Liver (tissue), 3 donors: ENCODE measurements at regions not wholly inside any gene's neighbourhood (a gene's known extent, or its start where the extent isn't known, plus 50 kb on each side); places are given as distances from the start of the nearest gene placed in this dataset.

Experiments
- EGR1 ChIP-seq, 2 donors: IDR thresholded peaks; 2 replicates each; pipeline ENCODE4 v1.6.1; 2016 to 2018; ENCODE audit warnings: antibody characterized with exemption in 2 of 2, low read depth in 2 of 2
- JUND ChIP-seq, 2 donors: IDR thresholded peaks; 2 replicates each; pipeline ENCODE4 v1.6.1; 2016; ENCODE audit warnings: antibody characterized with exemption in 2 of 2
- MAX ChIP-seq: IDR thresholded peaks from 2 replicates; pipeline ENCODE4 v1.6.1; 2016; ENCODE audit warnings: antibody characterized with exemption
- RAD21 ChIP-seq, 2 donors: IDR thresholded peaks; 2 replicates each; pipeline ENCODE4 v1.6.1; 2016; ENCODE audit warnings: antibody characterized with exemption in 2 of 2, mild to moderate bottlenecking in 2 of 2
- SP1 ChIP-seq: IDR thresholded peaks from 2 replicates; pipeline ENCODE4 v1.6.1; 2018; ENCODE audit warnings: antibody characterized with exemption, mild to moderate bottlenecking
- TF ChIP-seq, protein P1 (sequence below): fragments of 150-350 bp; IDR thresholded peaks from 2 replicates; pipeline ENCODE4 v1.5.1; 2017; ENCODE audit warnings: improper control_type of control experiment, low read depth, low read length; ENCODE audit not compliant: missing input control
- TF ChIP-seq, protein P2 (sequence below): IDR thresholded peaks from 2 replicates; pipeline ENCODE4 v1.6.1; 2016; ENCODE audit warnings: antibody characterized with exemption, mild to moderate bottlenecking
- donor health status: healthy.
- donor health status: healthy.

- TF ChIP-seq, protein P1, sequence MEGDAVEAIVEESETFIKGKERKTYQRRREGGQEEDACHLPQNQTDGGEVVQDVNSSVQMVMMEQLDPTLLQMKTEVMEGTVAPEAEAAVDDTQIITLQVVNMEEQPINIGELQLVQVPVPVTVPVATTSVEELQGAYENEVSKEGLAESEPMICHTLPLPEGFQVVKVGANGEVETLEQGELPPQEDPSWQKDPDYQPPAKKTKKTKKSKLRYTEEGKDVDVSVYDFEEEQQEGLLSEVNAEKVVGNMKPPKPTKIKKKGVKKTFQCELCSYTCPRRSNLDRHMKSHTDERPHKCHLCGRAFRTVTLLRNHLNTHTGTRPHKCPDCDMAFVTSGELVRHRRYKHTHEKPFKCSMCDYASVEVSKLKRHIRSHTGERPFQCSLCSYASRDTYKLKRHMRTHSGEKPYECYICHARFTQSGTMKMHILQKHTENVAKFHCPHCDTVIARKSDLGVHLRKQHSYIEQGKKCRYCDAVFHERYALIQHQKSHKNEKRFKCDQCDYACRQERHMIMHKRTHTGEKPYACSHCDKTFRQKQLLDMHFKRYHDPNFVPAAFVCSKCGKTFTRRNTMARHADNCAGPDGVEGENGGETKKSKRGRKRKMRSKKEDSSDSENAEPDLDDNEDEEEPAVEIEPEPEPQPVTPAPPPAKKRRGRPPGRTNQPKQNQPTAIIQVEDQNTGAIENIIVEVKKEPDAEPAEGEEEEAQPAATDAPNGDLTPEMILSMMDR, result no peak
- TF ChIP-seq, protein P2, sequence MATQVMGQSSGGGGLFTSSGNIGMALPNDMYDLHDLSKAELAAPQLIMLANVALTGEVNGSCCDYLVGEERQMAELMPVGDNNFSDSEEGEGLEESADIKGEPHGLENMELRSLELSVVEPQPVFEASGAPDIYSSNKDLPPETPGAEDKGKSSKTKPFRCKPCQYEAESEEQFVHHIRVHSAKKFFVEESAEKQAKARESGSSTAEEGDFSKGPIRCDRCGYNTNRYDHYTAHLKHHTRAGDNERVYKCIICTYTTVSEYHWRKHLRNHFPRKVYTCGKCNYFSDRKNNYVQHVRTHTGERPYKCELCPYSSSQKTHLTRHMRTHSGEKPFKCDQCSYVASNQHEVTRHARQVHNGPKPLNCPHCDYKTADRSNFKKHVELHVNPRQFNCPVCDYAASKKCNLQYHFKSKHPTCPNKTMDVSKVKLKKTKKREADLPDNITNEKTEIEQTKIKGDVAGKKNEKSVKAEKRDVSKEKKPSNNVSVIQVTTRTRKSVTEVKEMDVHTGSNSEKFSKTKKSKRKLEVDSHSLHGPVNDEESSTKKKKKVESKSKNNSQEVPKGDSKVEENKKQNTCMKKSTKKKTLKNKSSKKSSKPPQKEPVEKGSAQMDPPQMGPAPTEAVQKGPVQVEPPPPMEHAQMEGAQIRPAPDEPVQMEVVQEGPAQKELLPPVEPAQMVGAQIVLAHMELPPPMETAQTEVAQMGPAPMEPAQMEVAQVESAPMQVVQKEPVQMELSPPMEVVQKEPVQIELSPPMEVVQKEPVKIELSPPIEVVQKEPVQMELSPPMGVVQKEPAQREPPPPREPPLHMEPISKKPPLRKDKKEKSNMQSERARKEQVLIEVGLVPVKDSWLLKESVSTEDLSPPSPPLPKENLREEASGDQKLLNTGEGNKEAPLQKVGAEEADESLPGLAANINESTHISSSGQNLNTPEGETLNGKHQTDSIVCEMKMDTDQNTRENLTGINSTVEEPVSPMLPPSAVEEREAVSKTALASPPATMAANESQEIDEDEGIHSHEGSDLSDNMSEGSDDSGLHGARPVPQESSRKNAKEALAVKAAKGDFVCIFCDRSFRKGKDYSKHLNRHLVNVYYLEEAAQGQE, result no peak
- TF ChIP-seq SP1, result no peak
- no peak for TF ChIP-seq JUND (IDR thresholded peaks at IDR 0.05)
- TF ChIP-seq MAX, result no peak
- no peak for TF ChIP-seq EGR1 (IDR thresholded peaks at IDR 0.05; ENCODE audit: low read depth in 2 of 2)
- TF ChIP-seq RAD21 (IDR thresholded peaks at IDR 0.05), result no peak
These were observed 215.1 kb upstream of the DAPK1 start for GRCh38 chr9:87282538-87282937.
